Esophagus muscularis mucosa (tissue), 4 donors: ENCODE measurements at regions not wholly inside any gene's neighbourhood (a gene's known extent, or its start where the extent isn't known, plus 50 kb on each side); places are given as distances from the start of the nearest gene placed in this dataset.

Experiments used
- DNase-seq: peaks from one replicate; pipeline ENCODE4 v3.0.0-alpha.2; 2017; ENCODE audit errors: extremely low spot score
- H3K27ac ChIP-seq, 4 donors: fragments of 200-600 bp; sonication (generic); replicated peaks in 1 of 4; 1 replicate in 3 of 4; 2 replicates in 1 of 4; pipeline ENCODE4 v1.5.1; 2016 to 2019; ENCODE audit warnings: mild to moderate bottlenecking in 1 of 4
- H3K27me3 ChIP-seq, 4 donors: fragments of 200-600 bp; sonication (generic); one replicate each; pipeline versions ENCODE4 v1.5.1 to v1.6.0; 2016 to 2019
- H3K36me3 ChIP-seq, 4 donors: fragments of 200-600 bp; sonication (generic); one replicate each; pipeline ENCODE4 v1.5.1; 2016 to 2019
- H3K4me1 ChIP-seq, 4 donors: fragments of 200-600 bp; sonication (generic); one replicate each; pipeline ENCODE4 v1.5.1; 2016 to 2019
- H3K4me3 ChIP-seq, 4 donors: fragments of 200-600 bp; sonication (generic); 1 replicate in 2 of 4; 2 replicates in 2 of 4; pipeline ENCODE4 v1.5.1; 2016 to 2019; ENCODE audit warnings: mild to moderate bottlenecking in 4 of 4, moderate library complexity in 1 of 4
- H3K9me3 ChIP-seq, 4 donors: fragments of 200-600 bp; sonication (generic); 1 replicate in 3 of 4; 2 replicates in 1 of 4; pipeline ENCODE4 v1.5.1; 2016 to 2019
- CTCF ChIP-seq, 3 experiments: fragments of 200-600 bp in 2 of 3; fragments of 450-650 bp in 1 of 3; sonication (generic) in 2 of 3; IDR thresholded peaks; one replicate each; pipeline ENCODE4 v1.5.1; 2017 to 2019; ENCODE audit warnings: antibody characterized with exemption in 3 of 3, mild to moderate bottlenecking in 2 of 3, moderate library complexity in 1 of 3
- EP300 ChIP-seq: sonication (generic); formaldehyde crosslinking; IDR thresholded peaks from one replicate; pipeline ENCODE4 v1.6.1; 2017; ENCODE audit warnings: antibody characterized with exemption
- POLR2A ChIP-seq: fragments of 450-650 bp; IDR thresholded peaks from one replicate; pipeline ENCODE4 v1.6.1; 2017; ENCODE audit warnings: antibody characterized with exemption, moderate library complexity, mild to moderate bottlenecking, low read depth
- POLR2AphosphoS5 ChIP-seq, 2 donors: sonication (generic); formaldehyde crosslinking; IDR thresholded peaks; one replicate each; pipeline ENCODE4 v1.6.1; 2017; ENCODE audit warnings: antibody characterized with exemption in 2 of 2
- WGBS: methylation state at CpG from one replicate; pipeline ENCODE4 v1.1.5; 2018; 5-methylcytosine and 5-hydroxymethylcytosine counted together
- intact Hi-C: fragments of 100-400 bp; cut with DNase I; formaldehyde crosslinking; loops from one replicate; pipeline ENCODE4 v1.15.1; 2023

- no peaks in the 10 kb centered on the region for H3K36me3 ChIP-seq
- DNase-seq, result peak; percentile 87
- no peaks in the 10 kb centered on the region for H3K4me1 ChIP-seq
- peaks cover 0 to 4% (median 0%) of the 10 kb centered on the region in 4 donors for H3K27me3 ChIP-seq
- WGBS, result 82% methylated on average over 4 of the region's 4 CpGs
- TF ChIP-seq POLR2A (no peak), CTCF (IDR thresholded peaks at IDR 0.05) (no peak), EP300 (no peak), POLR2AphosphoS5 (IDR thresholded peaks at IDR 0.05) (no peak)
- H3K27ac ChIP-seq, result no peak overlapping the region
- intact Hi-C loops, result no loop called here
- no peak overlapping the region for H3K4me3 ChIP-seq
- H3K9me3 ChIP-seq, result no peaks in the 10 kb centered on the region
These were observed 285.0 kb downstream of the DMRT2 start for GRCh38 chr9:1335174-1335573.

- Histone ChIP-seq H3K36me3 (no peaks in the 10 kb centered on the region), H3K27me3 (peaks cover 0 to 4% (median 0%) of the 10 kb centered on the region in 4 donors), H3K4me1 (no peaks in the 10 kb centered on the region), H3K9me3 (no peaks in the 10 kb centered on the region), H3K4me3 (no peak overlapping the region), H3K27ac (no peak overlapping the region)
- WGBS, result 48% methylated on average over 1 of the region's 2 CpGs
- no peak for TF ChIP-seq POLR2A
- no peak for TF ChIP-seq POLR2AphosphoS5 (IDR thresholded peaks at IDR 0.05)
- TF ChIP-seq EP300, result no peak
- no peak for TF ChIP-seq CTCF (IDR thresholded peaks at IDR 0.05)
- intact Hi-C loops, result no loop called here
- DNase-seq, result peak; percentile 79
These were observed 287.0 kb downstream of the DMRT2 start for GRCh38 chr9:1337169-1337568.

- H3K36me3 ChIP-seq, result no peaks in the 10 kb centered on the region
- H3K27me3 ChIP-seq, result peaks cover 0 to under 1% (median 0%) of the 10 kb centered on the region in 4 donors
- TF ChIP-seq POLR2AphosphoS5 (IDR thresholded peaks at IDR 0.05), result no peak
- no peak for TF ChIP-seq POLR2A
- TF ChIP-seq CTCF (IDR thresholded peaks at IDR 0.05), result no peak
- no peak for TF ChIP-seq EP300
- no peaks in the 10 kb centered on the region for H3K4me1 ChIP-seq
- H3K27ac ChIP-seq, result no peak overlapping the region
- no peak for DNase-seq
- H3K4me3 ChIP-seq, result no peak overlapping the region
- peaks cover 0 to 5% (median under 1%) of the 10 kb centered on the region in 4 donors for H3K9me3 ChIP-seq
- intact Hi-C loops, result no loop called here
These were observed 290.2 kb downstream of the DMRT2 start for GRCh38 chr9:1340390-1340789.

GRCh38 chr9:1353291-1353690 is 303.1 kb downstream of the DMRT2 start:
- Histone ChIP-seq H3K36me3 (no peaks in the 10 kb centered on the region), H3K27ac (no peak overlapping the region), H3K9me3 (no peaks in the 10 kb centered on the region), H3K4me1 (no peaks in the 10 kb centered on the region), H3K27me3 (no peaks in the 10 kb centered on the region), H3K4me3 (no peak overlapping the region)
- intact Hi-C loops, result no loop called here
- TF ChIP-seq CTCF (IDR thresholded peaks at IDR 0.05) (no peak), POLR2AphosphoS5 (IDR thresholded peaks at IDR 0.05) (no peak), EP300 (no peak), POLR2A (no peak)
- DNase-seq, result no peak
- 90% methylated on average over 3 of the region's 3 CpGs for WGBS

- intact Hi-C loops, result no loop called here
- no peaks in the 10 kb centered on the region for H3K9me3 ChIP-seq
- no peak for DNase-seq
- no peaks in the 10 kb centered on the region for H3K36me3 ChIP-seq
- WGBS, result 69% methylated on average over 5 of the region's 5 CpGs
- TF ChIP-seq CTCF (IDR thresholded peaks at IDR 0.05) (no peak), EP300 (no peak), POLR2AphosphoS5 (IDR thresholded peaks at IDR 0.05) (no peak), POLR2A (no peak)
- no peak overlapping the region for H3K4me3 ChIP-seq
- no peaks in the 10 kb centered on the region for H3K27me3 ChIP-seq
- H3K4me1 ChIP-seq, result no peaks in the 10 kb centered on the region
- no peak overlapping the region for H3K27ac ChIP-seq
These were observed 303.9 kb downstream of the DMRT2 start for GRCh38 chr9:1354086-1354485.
